Stimulated activated naive CD4-positive, alpha-beta T cell treated with Interleukin-2 at 50 U/mL for 16 hours (primary cell): ENCODE measurements at regions not wholly inside any gene's neighbourhood (a gene's known extent, or its start where the extent isn't known, plus 50 kb on each side); places are given as distances from the start of the nearest gene placed in this dataset.
"Not testable (repeated sequence)": the region's sequence is repeated elsewhere in the genome, so short reads cannot be mapped to it uniquely, and the experiment has no call there.

ENCODE experiments used
- DNase-seq: peaks from one replicate; lab custom pipeline; 2025; lab: John Stamatoyannopoulos, UW

- peak; percentile 1 for DNase-seq
Observed at GRCh38 chr1:143905214-143906179, 66.3 kb downstream of the FAM72C start.

- DNase-seq: not testable (repeated sequence)
Observed at GRCh38 chr1:143904622-143904979, 67.2 kb downstream of the FAM72C start.

GRCh38 chr1:143903899-143904621 is 67.7 kb downstream of the FAM72C start:
- not testable (repeated sequence) for DNase-seq

- not testable (repeated sequence) for DNase-seq
Observed at GRCh38 chr1:143896377-143896776, 75.4 kb downstream of the FAM72C start.

- peak; percentile 65 for DNase-seq
Observed at GRCh38 chr1:143884932-143885574, 86.7 kb downstream of the FAM72C start.

GRCh38 chr1:143884532-143884931 is 87.3 kb downstream of the FAM72C start:
- not testable (repeated sequence) for DNase-seq

GRCh38 chr1:143879757-143880536 is 91.8 kb downstream of the FAM72C start:
- not testable (repeated sequence) for DNase-seq

- DNase-seq: not testable (repeated sequence)
Observed at GRCh38 chr1:143875947-143876346, 95.8 kb downstream of the FAM72C start.

- DNase-seq: not testable (repeated sequence)
Observed at GRCh38 chr1:143874625-143875024, 97.2 kb downstream of the FAM72C start.

- DNase-seq: not testable (repeated sequence)
Observed at GRCh38 chr1:143873650-143874049, 98.1 kb downstream of the FAM72C start.

- not testable (repeated sequence) for DNase-seq
Observed at GRCh38 chr1:143870388-143870787, 101.4 kb downstream of the FAM72C start.

GRCh38 chr1:143867590-143868220 is 104.1 kb downstream of the FAM72C start:
- not testable (repeated sequence) for DNase-seq

GRCh38 chr1:143863901-143864520 is 107.8 kb downstream of the FAM72C start:
- not testable (repeated sequence) for DNase-seq

GRCh38 chr1:143862722-143863121 is 109.1 kb downstream of the FAM72C start:
- DNase-seq: not testable (repeated sequence)

GRCh38 chr1:143861306-143861705 is 110.5 kb downstream of the FAM72C start:
- DNase-seq: not testable (repeated sequence)

GRCh38 chr1:143855867-143856266 is 115.9 kb downstream of the FAM72C start:
- DNase-seq: not testable (repeated sequence)

GRCh38 chr1:143854069-143854468 is 117.7 kb downstream of the FAM72C start:
- not testable (repeated sequence) for DNase-seq

- not testable (repeated sequence) for DNase-seq
Observed at GRCh38 chr1:143850637-143851036, 121.1 kb downstream of the FAM72C start.

GRCh38 chr1:143848859-143849258 is 122.9 kb downstream of the FAM72C start:
- not testable (repeated sequence) for DNase-seq

- not testable (repeated sequence) for DNase-seq
Observed at GRCh38 chr1:143845193-143845592, 126.6 kb downstream of the FAM72C start.
